Esophagus squamous epithelium (tissue), 5 donors: ENCODE measurements at regions not wholly inside any gene's neighbourhood (a gene's known extent, or its start where the extent isn't known, plus 50 kb on each side); places are given as distances from the start of the nearest gene placed in this dataset.

Source experiments
- DNase-seq: peaks from one replicate; lab custom pipeline; 2025; lab: John Stamatoyannopoulos, UW
- H3K27ac ChIP-seq, 4 donors: fragments of 200-600 bp; sonication (generic); one replicate each; pipeline ENCODE4 v1.5.1; 2016 to 2019; ENCODE audit warnings: mild to moderate bottlenecking in 1 of 4
- H3K27me3 ChIP-seq, 4 donors: fragments of 200-600 bp; sonication (generic); 1 replicate in 3 of 4; 2 replicates in 1 of 4; pipeline versions ENCODE4 v1.5.1 to v1.6.0; 2017 to 2021; ENCODE audit warnings: antibody characterized with exemption in 1 of 4
- H3K36me3 ChIP-seq, 3 donors: fragments of 200-600 bp; sonication (generic); one replicate each; pipeline ENCODE4 v1.5.1; 2016 to 2019
- H3K4me1 ChIP-seq, 3 donors: fragments of 200-600 bp; sonication (generic); one replicate each; pipeline ENCODE4 v1.5.1; 2017 to 2019
- H3K4me3 ChIP-seq, 4 donors: fragments of 200-600 bp; sonication (generic); 1 replicate in 3 of 4; 2 replicates in 1 of 4; pipeline ENCODE4 v1.5.1; 2016 to 2019; ENCODE audit warnings: mild to moderate bottlenecking in 2 of 4, moderate library complexity in 1 of 4
- H3K9me3 ChIP-seq, 3 donors: fragments of 200-600 bp; sonication (generic); one replicate each; pipeline ENCODE4 v1.5.1; 2016 to 2019
- POLR2A ChIP-seq, 4 donors: fragments of 450-650 bp; IDR thresholded peaks; one replicate each; pipeline ENCODE4 v1.6.1; 2017; ENCODE audit warnings: antibody characterized with exemption in 4 of 4, mild to moderate bottlenecking in 4 of 4, moderate library complexity in 3 of 4
- WGBS, 2 donors: methylation state at CpG; one replicate each; pipeline ENCODE4 v1.1.5; 2018; 5-methylcytosine and 5-hydroxymethylcytosine counted together
- intact Hi-C: fragments of 100-400 bp; cut with DNase I; formaldehyde crosslinking; loops from one replicate; pipeline ENCODE4 v1.15.0; 2022
- TF ChIP-seq, protein P1 (sequence below), 6 experiments: fragments of 450-650 bp in 4 of 6; fragments of 200-600 bp in 2 of 6; sonication (generic) in 2 of 6; IDR thresholded peaks; one replicate each; pipeline ENCODE4 v1.5.1; 2016 to 2019; ENCODE audit warnings: antibody characterized with exemption in 6 of 6, mild to moderate bottlenecking in 4 of 6, moderate library complexity in 4 of 6
- donor health status: DM: yes; HTN: yes; CAD: no.

DNA sequence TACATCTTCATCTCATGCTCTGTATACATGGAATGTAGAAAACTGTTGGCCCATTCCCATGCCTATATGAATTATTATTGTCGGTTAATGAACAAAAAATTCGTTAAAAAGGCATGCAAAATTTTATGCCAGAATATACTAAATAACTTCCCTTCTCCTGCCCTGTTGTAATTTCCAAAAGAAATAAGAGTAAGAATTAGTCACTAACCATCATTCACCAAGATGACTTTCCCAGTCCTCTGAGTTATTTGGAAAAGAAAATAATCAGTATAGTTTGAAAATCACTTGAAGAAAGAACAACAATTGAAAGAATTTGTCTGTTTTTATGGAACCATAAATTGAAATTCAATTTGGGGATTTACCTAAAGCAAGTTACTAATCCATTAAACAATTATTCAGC, 1149.1 kb upstream of the RAG2 start:
- H3K36me3 ChIP-seq: no peaks in the 10 kb centered on the region
- 59 to 74% methylated on average over 2 of the region's 2 CpGs for WGBS, 2 donors
- TF ChIP-seq, protein P1, sequence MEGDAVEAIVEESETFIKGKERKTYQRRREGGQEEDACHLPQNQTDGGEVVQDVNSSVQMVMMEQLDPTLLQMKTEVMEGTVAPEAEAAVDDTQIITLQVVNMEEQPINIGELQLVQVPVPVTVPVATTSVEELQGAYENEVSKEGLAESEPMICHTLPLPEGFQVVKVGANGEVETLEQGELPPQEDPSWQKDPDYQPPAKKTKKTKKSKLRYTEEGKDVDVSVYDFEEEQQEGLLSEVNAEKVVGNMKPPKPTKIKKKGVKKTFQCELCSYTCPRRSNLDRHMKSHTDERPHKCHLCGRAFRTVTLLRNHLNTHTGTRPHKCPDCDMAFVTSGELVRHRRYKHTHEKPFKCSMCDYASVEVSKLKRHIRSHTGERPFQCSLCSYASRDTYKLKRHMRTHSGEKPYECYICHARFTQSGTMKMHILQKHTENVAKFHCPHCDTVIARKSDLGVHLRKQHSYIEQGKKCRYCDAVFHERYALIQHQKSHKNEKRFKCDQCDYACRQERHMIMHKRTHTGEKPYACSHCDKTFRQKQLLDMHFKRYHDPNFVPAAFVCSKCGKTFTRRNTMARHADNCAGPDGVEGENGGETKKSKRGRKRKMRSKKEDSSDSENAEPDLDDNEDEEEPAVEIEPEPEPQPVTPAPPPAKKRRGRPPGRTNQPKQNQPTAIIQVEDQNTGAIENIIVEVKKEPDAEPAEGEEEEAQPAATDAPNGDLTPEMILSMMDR (IDR thresholded peaks at IDR 0.05): no peak
- no peak for TF ChIP-seq POLR2A (IDR thresholded peaks at IDR 0.05)
- H3K27ac ChIP-seq: no peak overlapping the region
- H3K9me3 ChIP-seq: no peaks in the 10 kb centered on the region
- H3K4me3 ChIP-seq: no peak overlapping the region
- intact Hi-C loops: no loop called here
- no peak for DNase-seq
- H3K4me1 ChIP-seq: no peaks in the 10 kb centered on the region
- no peaks in the 10 kb centered on the region for H3K27me3 ChIP-seq

DNA sequence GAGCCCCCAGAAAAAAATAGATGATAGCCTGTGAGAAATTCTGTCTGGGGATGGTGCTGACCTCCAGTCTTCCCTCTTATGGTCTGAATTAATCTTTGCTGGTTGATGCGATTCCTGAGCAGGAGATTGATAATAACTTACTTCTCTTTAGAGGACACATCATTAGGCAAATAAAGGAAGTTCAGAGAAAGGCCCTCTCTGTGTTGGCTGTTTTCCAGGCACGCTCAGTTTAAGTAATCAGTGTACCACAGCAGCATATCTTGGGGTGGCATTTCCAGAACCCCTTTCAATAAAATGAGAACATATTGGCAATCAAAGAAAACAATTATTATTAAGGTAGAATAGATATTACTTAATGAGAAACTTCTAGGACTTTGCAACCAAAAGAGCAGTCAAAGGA, 1129.3 kb upstream of the RAG2 start:
- 32 to 42% methylated on average over 2 of the region's 2 CpGs for whole genome bisulfite sequencing, 2 donors
- no peak for DNase-seq

DNA sequence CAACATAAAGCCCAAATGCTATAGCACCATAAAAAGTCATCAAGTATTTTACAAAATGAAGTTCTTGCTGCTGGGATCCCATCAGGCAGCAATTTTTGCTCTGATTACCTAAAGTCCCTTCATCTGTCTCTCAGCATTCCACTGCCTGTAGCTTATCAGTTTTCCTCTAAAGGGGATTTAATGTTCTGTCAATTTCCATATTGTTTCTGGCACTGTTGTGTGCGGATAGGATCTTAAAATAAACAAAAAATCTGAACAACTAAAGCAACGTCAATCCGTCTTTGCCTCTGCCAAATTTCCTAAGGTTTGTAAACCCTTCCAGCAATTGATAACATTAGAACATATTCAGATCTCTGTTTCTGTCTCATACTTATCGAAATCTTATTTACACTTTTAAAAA, 1126.3 kb upstream of the RAG2 start:
- Histone ChIP-seq H3K9me3 (no peaks in the 10 kb centered on the region), H3K27me3 (no peaks in the 10 kb centered on the region), H3K4me1 (no peaks in the 10 kb centered on the region), H3K4me3 (no peak overlapping the region), H3K36me3 (no peaks in the 10 kb centered on the region), H3K27ac (no peak overlapping the region)
- no peak for DNase-seq
- WGBS, 2 donors: 36 to 44% methylated on average over 4 of the region's 4 CpGs
- TF ChIP-seq, protein P1 (IDR thresholded peaks at IDR 0.05): no peak
- TF ChIP-seq POLR2A (IDR thresholded peaks at IDR 0.05): no peak
- intact Hi-C loops: no loop called here

More for the DNA sequence above, 1129.3 kb upstream of the RAG2 start:
- intact Hi-C loops: no loop called here
- H3K9me3 ChIP-seq: no peaks in the 10 kb centered on the region
- no peaks in the 10 kb centered on the region for H3K27me3 ChIP-seq
- H3K27ac ChIP-seq: no peak overlapping the region
- no peaks in the 10 kb centered on the region for H3K4me1 ChIP-seq
- no peak overlapping the region for H3K4me3 ChIP-seq
- H3K36me3 ChIP-seq: no peaks in the 10 kb centered on the region
- TF ChIP-seq, protein P1 (IDR thresholded peaks at IDR 0.05): no peak
- no peak for TF ChIP-seq POLR2A (IDR thresholded peaks at IDR 0.05)

DNA sequence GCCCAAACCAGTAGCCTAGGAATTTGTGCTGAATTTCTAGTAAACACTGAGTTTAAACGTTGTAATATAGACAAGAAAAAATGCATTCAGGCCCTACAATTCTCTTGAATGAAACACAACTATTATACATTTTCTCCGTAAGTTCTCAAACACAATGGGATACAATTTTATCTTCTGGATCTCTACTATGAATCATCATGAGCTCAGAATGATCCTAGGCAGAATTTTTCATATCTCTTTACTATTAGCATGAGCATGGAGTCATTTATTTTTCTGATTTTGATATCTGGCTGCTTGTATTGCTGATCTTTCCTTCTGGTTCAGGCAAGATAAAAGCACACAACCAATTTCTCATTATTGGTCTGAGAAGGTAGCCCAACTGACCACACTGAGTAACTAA, 1123.4 kb upstream of the RAG2 start:
- Histone ChIP-seq H3K4me1 (no peaks in the 10 kb centered on the region), H3K9me3 (no peaks in the 10 kb centered on the region), H3K4me3 (no peak overlapping the region), H3K27ac (no peak overlapping the region), H3K27me3 (no peaks in the 10 kb centered on the region), H3K36me3 (no peaks in the 10 kb centered on the region)
- intact Hi-C loops: no loop called here
- WGBS, 2 donors: 67 to 72% methylated on average over 2 of the region's 2 CpGs
- DNase-seq: no peak
- TF ChIP-seq, protein P1 (IDR thresholded peaks at IDR 0.05): no peak
- no peak for TF ChIP-seq POLR2A (IDR thresholded peaks at IDR 0.05)

DNA sequence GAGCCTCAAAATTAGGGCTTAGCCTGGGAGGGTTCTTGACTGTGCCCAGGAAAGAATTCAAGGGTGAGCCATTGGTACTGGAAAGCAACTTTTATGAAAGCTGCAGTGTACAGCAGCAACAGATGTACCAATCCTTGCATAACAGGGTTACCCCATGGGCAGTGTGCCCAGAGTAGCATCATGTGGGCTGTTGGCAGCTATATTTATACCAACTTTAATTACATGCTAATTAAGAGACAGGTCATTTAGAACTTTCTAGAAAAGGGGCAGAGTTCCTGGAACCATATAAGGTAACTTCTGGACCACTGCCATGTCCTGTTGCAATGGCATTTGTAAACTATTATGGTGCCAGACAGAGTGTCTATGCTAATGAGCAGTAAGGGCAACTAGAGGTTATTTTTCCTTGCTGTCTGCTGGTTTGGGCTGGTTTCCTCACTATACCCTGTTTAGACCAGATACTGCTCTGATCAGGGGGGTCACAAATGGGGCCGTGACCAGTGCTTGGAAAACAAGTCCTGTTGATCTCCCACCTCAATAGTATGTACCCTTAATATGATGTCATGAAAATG, 1120.5 kb upstream of the RAG2 start:
- Histone ChIP-seq H3K4me3 (no peak overlapping the region), H3K9me3 (no peaks in the 10 kb centered on the region), H3K36me3 (no peaks in the 10 kb centered on the region), H3K27me3 (no peaks in the 10 kb centered on the region), H3K27ac (no peak overlapping the region), H3K4me1 (no peaks in the 10 kb centered on the region)
- TF ChIP-seq, protein P1 (IDR thresholded peaks at IDR 0.05): no peak
- TF ChIP-seq POLR2A (IDR thresholded peaks at IDR 0.05): no peak
- intact Hi-C loops: no loop called here
- DNase-seq: no peak
- WGBS, 2 donors: 50% methylated on average over 1 of the region's 1 CpG; no CpG with 5 or more reads in 1 of the 2 donors
